Kidney (tissue), 13 donors: ENCODE measurements at regions not wholly inside any gene's neighbourhood (a gene's known extent, or its start where the extent isn't known, plus 50 kb on each side); places are given as distances from the start of the nearest gene placed in this dataset.

Experiments
- DNase-seq, 5 donors: peaks; one replicate each; pipeline ENCODE4 v3.0.0-alpha.2; 2013 to 2020
- FAIRE-seq: peaks from 2 replicates; lab custom pipeline; 2012; peaks lifted over from hg19 to GRCh38; lab: Jason Lieb, UNC
- H3K27ac ChIP-seq, 2 donors: one replicate each; pipeline ENCODE4 v1.7.0; 2013; ENCODE audit warnings: low read depth in 2 of 2, low read length in 2 of 2, inconsistent platforms in 1 of 2
- H3K27me3 ChIP-seq: one replicate; pipeline ENCODE4 v1.7.1; 2013; ENCODE audit warnings: low read length, inconsistent platforms; ENCODE audit not compliant: control insufficient read depth, insufficient read depth
- H3K36me3 ChIP-seq, 3 donors: one replicate each; pipeline versions ENCODE4 v1.7.0 to v1.7.1; 2013; ENCODE audit warnings: low read length in 3 of 3, control low read depth in 1 of 3, inconsistent platforms in 1 of 3; ENCODE audit not compliant: insufficient read depth in 3 of 3, control insufficient read depth in 2 of 3
- H3K4me1 ChIP-seq, 3 donors: one replicate each; pipeline versions ENCODE4 v1.7.0 to v1.7.1; 2013; ENCODE audit warnings: low read length in 3 of 3, inconsistent platforms in 1 of 3, low read depth in 1 of 3; ENCODE audit not compliant: control insufficient read depth in 2 of 3, insufficient read depth in 2 of 3
- H3K4me3 ChIP-seq, 3 donors: one replicate each; pipeline versions ENCODE4 v1.7.0 to v1.8.1; 2013; ENCODE audit warnings: low read length in 3 of 3, control low read depth in 1 of 3, inconsistent platforms in 1 of 3
- H3K9ac ChIP-seq, 3 donors: one replicate each; pipeline versions ENCODE4 v1.7.0 to v1.7.1; 2013; ENCODE audit warnings: low read length in 3 of 3, control low read depth in 1 of 3, inconsistent platforms in 1 of 3
- H3K9me3 ChIP-seq, 3 donors: one replicate each; pipeline versions ENCODE4 v1.7.0 to v1.7.1; 2013; ENCODE audit warnings: low read length in 3 of 3, control low read depth in 1 of 3, inconsistent platforms in 1 of 3; ENCODE audit not compliant: control insufficient read depth in 2 of 3, insufficient read depth in 1 of 3
- CTCF ChIP-seq: IDR thresholded peaks from 3 replicates; pipeline ENCODE4 v1.5.1; 2012; ENCODE audit warnings: mild to moderate bottlenecking, moderate library complexity, borderline replicate concordance; ENCODE audit not compliant: insufficient read depth; ENCODE audit errors: extremely low read depth
- intact Hi-C: fragments of 100-400 bp; cut with DNase I; formaldehyde crosslinking; loops from one replicate; pipeline ENCODE4 v1.11.1; 2022
- donor health status: control.
- donor health status: control.
- donor health status: control.
- donor health status: control.
- donor health status: control.
- donor health status: DM: yes; HTN: yes; CAD: no.
- donor health status: Normal renal cell carcinoma (clear cell type).

GRCh38 chr17:15006421-15007128 is 258.6 kb downstream of the PMP22 start:
- intact Hi-C loops: no loop called here
- Histone ChIP-seq H3K9me3 (no peaks in the 10 kb centered on the region), H3K4me3 (no peak overlapping the region), H3K4me1 (no peaks in the 10 kb centered on the region), H3K27ac (no peak overlapping the region), H3K27me3 (no peaks in the 10 kb centered on the region), H3K9ac (no peak overlapping the region), H3K36me3 (no peaks in the 10 kb centered on the region)
- FAIRE-seq (no peak), DNase-seq (no peak)
- TF ChIP-seq CTCF: no peak

- no peak for TF ChIP-seq CTCF
- DNase-seq: no peak
- no peak for FAIRE-seq
- Histone ChIP-seq H3K4me1 (no peaks in the 10 kb centered on the region), H3K9me3 (no peaks in the 10 kb centered on the region), H3K27me3 (no peaks in the 10 kb centered on the region), H3K4me3 (no peak overlapping the region), H3K36me3 (no peaks in the 10 kb centered on the region), H3K9ac (no peak overlapping the region), H3K27ac (no peak overlapping the region)
- intact Hi-C loops: no loop called here
Measured at GRCh38 chr17:15000661-15001060, 264.5 kb downstream of the PMP22 start.

GRCh38 chr17:14997290-14997689 is 267.8 kb downstream of the PMP22 start:
- Histone ChIP-seq H3K27me3 (no peaks in the 10 kb centered on the region), H3K9ac (no peak overlapping the region), H3K4me3 (no peak overlapping the region), H3K9me3 (no peaks in the 10 kb centered on the region), H3K27ac (no peak overlapping the region), H3K36me3 (no peaks in the 10 kb centered on the region), H3K4me1 (no peaks in the 10 kb centered on the region)
- DNase-seq: no peak
- no peak for FAIRE-seq
- intact Hi-C loops: no loop called here
- no peak for TF ChIP-seq CTCF

GRCh38 chr17:14986127-14986526 is 279.0 kb downstream of the PMP22 start:
- Histone ChIP-seq H3K9me3 (no peaks in the 10 kb centered on the region), H3K27me3 (no peaks in the 10 kb centered on the region), H3K9ac (no peak overlapping the region), H3K4me3 (no peak overlapping the region), H3K36me3 (no peaks in the 10 kb centered on the region), H3K27ac (no peak overlapping the region), H3K4me1 (no peaks in the 10 kb centered on the region)
- TF ChIP-seq CTCF: no peak
- intact Hi-C loops: no loop called here
- no peak for FAIRE-seq
- DNase-seq: no peak
